Gastrocnemius medialis (tissue), 4 donors: ENCODE measurements at regions not wholly inside any gene's neighbourhood (a gene's known extent, or its start where the extent isn't known, plus 50 kb on each side); places are given as distances from the start of the nearest gene placed in this dataset.

Source experiments
- POLR2A ChIP-seq, 2 donors: fragments of 450-650 bp; IDR thresholded peaks; one replicate each; pipeline ENCODE4 v1.6.1; 2017; ENCODE audit warnings: antibody characterized with exemption in 2 of 2, mild to moderate bottlenecking in 2 of 2, moderate library complexity in 2 of 2
- TF ChIP-seq, protein P1 (sequence below), 5 experiments: fragments of 450-650 bp in 3 of 5; fragments of 200-600 bp in 2 of 5; sonication (generic) in 2 of 5; IDR thresholded peaks in 4 of 5; conservative IDR thresholded peaks in 1 of 5; 1 replicate in 4 of 5; 2 replicates in 1 of 5; pipeline ENCODE4 v1.5.1; 2016 to 2019; ENCODE audit warnings: antibody characterized with exemption in 5 of 5, mild to moderate bottlenecking in 3 of 5, moderate library complexity in 3 of 5

DNA sequence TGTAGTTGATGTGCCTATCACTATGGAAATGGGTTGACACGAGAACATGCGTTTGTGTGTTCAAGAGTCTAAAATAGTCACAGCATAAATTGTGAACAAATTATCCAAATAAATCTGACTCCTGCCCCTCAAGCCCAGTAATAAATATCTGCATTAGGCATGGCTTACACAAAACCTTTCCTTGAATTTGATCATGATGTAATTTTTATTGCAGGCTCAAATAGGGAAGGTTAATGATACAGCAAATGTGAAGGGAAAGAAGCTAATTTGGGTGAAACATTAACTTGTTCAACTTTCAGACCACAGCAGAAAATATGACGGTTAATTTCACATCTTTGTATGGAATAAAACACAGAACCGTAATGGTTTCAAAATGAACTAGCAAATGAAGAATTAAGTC lies 74.6 kb downstream of the WNT5A start:
- TF ChIP-seq, protein P1, sequence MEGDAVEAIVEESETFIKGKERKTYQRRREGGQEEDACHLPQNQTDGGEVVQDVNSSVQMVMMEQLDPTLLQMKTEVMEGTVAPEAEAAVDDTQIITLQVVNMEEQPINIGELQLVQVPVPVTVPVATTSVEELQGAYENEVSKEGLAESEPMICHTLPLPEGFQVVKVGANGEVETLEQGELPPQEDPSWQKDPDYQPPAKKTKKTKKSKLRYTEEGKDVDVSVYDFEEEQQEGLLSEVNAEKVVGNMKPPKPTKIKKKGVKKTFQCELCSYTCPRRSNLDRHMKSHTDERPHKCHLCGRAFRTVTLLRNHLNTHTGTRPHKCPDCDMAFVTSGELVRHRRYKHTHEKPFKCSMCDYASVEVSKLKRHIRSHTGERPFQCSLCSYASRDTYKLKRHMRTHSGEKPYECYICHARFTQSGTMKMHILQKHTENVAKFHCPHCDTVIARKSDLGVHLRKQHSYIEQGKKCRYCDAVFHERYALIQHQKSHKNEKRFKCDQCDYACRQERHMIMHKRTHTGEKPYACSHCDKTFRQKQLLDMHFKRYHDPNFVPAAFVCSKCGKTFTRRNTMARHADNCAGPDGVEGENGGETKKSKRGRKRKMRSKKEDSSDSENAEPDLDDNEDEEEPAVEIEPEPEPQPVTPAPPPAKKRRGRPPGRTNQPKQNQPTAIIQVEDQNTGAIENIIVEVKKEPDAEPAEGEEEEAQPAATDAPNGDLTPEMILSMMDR (IDR thresholded peaks at IDR 0.05 in 4 of 5, conservative IDR thresholded peaks at IDR 0.05 in 1 of 5), result no peak
- TF ChIP-seq POLR2A (IDR thresholded peaks at IDR 0.05), result no peak
